GM19452 (cell line): ENCODE measurements at regions not wholly inside any gene's neighbourhood (a gene's known extent, or its start where the extent isn't known, plus 50 kb on each side); places are given as distances from the start of the nearest gene placed in this dataset.

Source experiments
- ATAC-seq: cut with Tn5 transposase; IDR thresholded peaks from one replicate; pipeline ENCODE4 v1.9.1; 2021; ENCODE audit not compliant: unreplicated experiment

DNA sequence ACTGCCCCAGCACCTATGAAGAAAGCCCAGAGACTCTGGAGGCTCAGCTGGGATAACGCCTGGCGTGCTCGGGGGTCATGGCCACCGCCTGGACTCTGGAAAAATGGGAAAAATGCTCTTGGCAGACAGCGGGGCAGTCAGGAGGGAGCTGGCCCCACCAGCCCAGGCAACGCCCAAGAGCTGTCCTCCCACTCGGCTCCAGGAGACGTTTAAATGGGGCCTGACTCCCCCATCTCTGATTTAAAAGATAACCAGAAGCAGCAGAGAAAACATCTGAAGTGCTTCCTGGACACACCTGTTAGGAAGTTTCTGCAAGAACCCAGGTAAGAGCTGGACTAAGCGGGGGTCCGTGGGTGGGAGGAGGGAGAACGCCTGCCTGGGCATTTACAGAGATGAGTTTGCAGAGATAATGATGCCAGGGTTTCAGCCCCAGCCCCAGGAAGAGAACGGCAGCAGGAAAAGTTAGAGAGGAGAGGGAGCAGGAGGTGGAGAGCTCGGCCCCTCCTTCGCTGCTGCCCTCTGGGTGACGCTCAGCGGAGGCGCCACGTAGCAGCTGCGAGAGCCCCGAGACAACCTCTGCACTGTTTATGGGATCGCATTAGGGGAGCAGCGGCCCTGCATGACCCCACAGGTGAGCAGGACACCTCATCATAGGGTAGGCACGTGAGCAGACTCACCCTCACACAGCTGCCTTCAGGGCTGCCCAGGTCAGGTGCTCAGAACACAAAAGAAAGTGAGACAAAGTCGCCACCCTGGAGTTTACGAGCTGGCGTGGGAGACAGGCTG is 83.5 kb upstream of the INSIG1 start:
- no peak for ATAC-seq

GRCh38 chr7:155215576-155216325 is 81.9 kb upstream of the INSIG1 start:
- ATAC-seq: no peak

- no peak for ATAC-seq
Measured at GRCh38 chr7:155216475-155217272, 81.0 kb upstream of the INSIG1 start.

GRCh38 chr7:155217634-155218033 is 80.0 kb upstream of the INSIG1 start:
- no peak for ATAC-seq

DNA sequence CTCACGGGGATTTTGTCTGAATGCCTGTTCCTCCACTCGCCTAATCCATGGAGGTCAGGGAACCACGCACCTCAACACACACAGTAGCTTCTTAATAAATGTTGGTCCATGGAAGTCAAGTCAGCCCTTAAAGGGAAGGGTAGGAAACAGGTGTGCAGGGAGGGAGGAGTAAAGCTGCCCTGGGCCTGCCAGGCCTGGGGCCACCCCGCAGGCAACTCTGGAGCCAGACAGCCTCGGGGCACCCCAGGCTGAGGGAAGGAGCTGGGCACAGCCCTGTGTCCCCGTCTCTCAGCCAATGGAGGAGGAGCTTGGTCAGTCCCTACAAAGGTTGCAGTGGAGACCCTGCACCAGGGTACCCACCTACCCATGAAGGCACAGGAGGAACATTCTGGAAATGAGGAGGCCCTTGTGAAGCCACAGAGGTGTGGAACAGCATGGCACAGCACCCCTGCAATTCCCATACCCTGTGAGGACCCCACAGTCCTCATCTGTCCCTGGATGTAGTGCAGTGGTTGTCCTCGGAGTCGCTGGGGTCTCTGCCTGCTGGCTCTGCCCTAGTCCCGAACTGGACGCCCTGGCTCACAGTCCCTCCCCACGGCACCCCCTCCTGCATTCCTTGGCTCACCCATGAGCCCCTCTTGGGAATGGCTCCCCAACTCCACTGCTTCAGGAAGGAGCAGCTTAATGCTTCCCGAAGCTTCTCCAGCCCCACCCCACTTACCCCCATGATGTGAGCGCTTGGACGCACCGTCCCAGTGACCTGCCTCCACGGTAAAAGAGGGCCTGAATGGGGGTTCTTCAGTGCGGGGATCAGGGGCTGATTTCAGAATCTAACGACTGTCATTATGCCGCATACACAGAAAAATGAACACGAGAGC is 79.2 kb upstream of the INSIG1 start:
- ATAC-seq: no peak

DNA sequence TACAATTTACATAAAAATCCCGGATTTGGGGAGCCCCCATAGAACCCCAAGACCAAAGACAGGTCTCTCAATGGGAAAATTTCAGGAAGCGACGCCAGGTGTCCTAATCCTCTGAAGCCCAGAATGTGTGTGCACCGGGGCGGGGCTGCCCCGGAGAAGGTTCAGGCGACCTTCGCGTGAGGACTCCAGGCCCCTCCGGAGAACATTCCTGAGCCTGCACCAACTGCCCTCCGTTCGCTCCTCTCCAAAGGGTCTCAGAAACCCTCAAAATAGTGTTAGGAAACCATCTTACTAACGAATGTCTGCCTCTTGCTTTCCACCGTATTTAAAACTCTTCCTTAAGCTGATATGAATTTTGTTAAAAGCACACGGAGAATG is 78.5 kb upstream of the INSIG1 start:
- ATAC-seq: no peak

- ATAC-seq: no peak
Measured at GRCh38 chr7:155219947-155220769, 77.5 kb upstream of the INSIG1 start.

DNA sequence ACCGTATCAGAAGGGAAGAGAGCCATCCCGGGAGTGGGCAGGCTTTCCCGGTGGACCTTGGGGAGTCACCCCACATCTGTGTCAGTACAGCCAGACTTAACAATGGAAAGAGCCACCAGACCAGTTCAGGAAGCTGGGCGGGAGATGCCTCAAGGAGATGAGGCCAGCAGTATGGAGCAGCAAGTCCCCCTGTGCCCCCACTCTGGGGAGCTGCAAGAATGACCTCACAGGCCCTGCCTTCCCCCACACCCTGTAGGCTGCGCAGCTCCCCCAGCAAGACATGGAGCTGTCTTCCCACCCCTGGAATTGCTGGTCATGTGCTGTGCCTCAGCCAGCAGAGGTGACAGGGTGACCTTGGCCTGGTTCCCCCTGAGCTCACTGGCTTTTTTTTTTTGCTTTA is 76.8 kb upstream of the INSIG1 start:
- ATAC-seq: no peak

DNA sequence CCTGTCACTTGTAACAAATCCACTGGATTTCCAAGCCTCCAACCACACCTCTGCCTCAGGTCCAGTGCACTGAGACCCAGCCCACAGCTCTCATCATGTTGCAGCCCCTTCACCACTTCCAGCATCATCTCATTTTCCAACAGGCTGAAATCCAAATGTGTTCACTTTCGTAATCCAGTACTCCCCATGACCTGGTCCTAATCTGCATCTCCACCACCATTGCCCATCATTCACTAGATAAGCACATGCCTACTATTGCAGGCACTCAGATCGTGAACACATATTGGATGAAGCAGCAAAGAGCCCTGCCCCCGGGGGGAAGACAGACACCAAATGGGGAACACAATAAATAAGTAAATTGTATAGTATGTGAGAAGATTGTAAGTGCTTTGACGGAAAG is 76.1 kb upstream of the INSIG1 start:
- ATAC-seq: no peak

DNA sequence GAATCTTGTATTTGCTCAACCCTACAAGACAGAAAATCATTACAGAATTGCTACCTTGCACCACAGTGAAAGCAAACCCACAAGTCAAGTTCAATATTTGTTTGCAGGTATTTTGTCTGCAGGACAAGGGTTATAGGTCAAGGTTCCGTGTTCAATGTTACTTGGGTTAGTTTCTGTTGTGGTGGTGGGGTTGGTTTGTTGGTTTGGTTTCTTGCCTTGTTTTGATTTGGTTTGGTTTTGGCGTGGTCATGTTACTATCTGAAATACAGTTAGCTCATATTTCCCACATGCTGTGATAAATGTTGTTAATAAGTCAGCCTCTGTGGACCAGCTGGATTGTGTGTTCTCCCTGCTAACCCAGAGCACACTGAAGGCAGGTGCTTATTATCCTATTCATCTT is 75.6 kb upstream of the INSIG1 start:
- no peak for ATAC-seq

- no peak for ATAC-seq
Measured at GRCh38 chr7:155222573-155222972, 75.1 kb upstream of the INSIG1 start.

- no peak for ATAC-seq
Measured at GRCh38 chr7:155223021-155223420, 74.7 kb upstream of the INSIG1 start.

GRCh38 chr7:155223503-155223902 is 74.2 kb upstream of the INSIG1 start:
- ATAC-seq: no peak

DNA sequence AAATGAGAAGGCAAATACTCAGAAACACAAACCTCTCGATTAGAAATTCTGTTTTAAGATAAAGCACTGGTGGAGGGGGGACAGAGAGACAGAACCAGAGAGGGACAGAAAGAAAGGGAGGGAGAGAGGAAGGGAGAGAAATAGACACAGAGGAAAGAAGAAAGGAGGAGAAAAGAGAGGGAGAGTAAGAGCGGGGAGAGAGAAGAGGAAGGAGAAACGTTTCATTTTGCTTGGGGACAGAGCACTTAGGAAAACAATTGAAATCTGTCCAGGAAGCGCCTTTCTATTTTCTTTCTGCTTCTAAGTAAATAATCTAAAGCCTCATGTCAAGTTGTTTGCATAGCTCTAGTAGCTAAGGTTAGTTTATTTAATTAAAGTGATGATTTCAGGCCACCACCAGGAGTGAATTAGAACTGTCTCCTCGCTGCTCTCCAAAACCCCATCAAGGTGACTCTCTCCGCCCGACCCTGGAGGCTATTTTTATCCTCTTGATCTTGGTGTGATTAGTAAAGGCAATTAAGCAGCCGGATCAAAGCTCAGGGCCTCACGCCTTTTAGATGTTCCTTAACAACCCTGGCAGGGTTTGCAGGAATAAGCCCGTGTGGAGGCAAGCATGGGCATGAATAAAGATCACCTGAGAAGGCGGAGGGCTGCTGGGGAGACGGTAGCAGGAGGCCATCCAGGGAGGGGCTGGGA is 73.4 kb upstream of the INSIG1 start:
- ATAC-seq: no peak

DNA sequence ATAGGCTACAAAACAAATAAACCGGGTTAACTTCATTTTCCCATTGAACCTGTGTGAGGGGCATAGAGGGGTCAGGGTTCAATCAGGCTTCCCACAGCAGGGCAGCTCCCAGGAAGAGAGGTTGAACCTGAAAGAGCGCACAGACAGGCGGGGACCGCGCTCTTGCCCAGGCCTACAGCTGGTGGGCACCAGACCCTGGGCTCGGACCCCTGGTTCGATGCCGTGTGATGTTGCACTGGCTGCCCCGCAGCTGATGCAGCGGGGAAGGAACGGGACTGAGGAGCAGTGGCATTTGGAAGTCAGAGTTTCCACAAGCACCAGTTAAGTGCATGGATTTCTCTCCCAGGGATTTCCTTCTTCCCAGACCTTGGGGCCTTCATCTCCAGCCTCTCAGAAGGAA is 72.6 kb upstream of the INSIG1 start:
- ATAC-seq: no peak

- no peak for ATAC-seq
Measured at GRCh38 chr7:155225516-155225915, 72.2 kb upstream of the INSIG1 start.

DNA sequence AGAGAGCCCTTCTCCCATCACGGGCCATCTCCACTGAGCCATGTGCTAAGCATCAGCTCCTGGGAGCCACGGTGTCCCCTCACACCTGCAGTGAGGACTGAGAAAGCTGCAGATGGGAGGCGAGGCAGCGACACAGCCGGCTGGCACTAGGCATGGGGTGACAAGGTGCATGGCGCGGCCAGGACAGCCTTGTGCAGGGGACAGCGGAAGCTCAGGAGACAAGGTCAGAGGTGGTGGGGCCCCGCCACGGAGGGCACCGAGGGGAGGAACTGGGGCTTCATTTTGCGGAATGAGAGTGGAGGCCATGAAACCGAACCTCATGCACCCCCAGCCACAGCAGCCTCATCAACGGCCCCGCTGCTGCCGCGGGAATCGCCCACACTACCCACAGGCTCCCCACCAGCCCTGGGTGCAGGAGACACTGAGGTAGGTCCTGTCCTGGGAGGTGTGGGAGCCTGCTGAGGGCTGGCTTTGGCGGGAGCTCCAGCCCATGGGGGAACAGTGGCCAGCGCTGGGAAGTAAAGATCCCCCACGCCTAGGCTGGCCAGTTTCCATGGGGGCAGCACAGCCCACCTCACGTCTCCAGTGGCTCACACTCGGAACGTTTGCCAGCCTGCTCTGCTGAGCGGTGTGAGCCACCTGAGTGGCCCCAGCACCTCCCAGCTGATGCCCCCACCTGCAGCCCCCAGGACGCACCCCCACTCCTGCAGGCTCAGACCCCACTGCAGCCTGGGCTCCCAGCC is 71.2 kb upstream of the INSIG1 start:
- no peak for ATAC-seq

- no peak for ATAC-seq
Measured at GRCh38 chr7:155227004-155227787, 70.5 kb upstream of the INSIG1 start.
